Astrocyte (in vitro differentiated cells and primary cell): ENCODE measurements at regions not wholly inside any gene's neighbourhood (a gene's known extent, or its start where the extent isn't known, plus 50 kb on each side); places are given as distances from the start of the nearest gene placed in this dataset.

Source experiments
- CTCF ChIP-seq: IDR thresholded peaks from 2 replicates; pipeline ENCODE4 v1.5.1; 2011; ENCODE audit warnings: low read depth, mild to moderate bottlenecking, inconsistent platforms, low read length, moderate library complexity; ENCODE audit not compliant: insufficient read depth
- EZH2 ChIP-seq: IDR thresholded peaks from 2 replicates; pipeline ENCODE4 v1.6.1; 2012; ENCODE audit warnings: mild to moderate bottlenecking, low read length, inconsistent platforms; ENCODE audit not compliant: insufficient read depth

GRCh38 chr15:69897061-69897460, 200.7 kb downstream of the TLE3 start:
- TF ChIP-seq CTCF (no peak), EZH2 (no peak)
